Loucy (cell line): ENCODE measurements at regions not wholly inside any gene's neighbourhood (a gene's known extent, or its start where the extent isn't known, plus 50 kb on each side); places are given as distances from the start of the nearest gene placed in this dataset.

Experiments
- H2AFZ ChIP-seq: fragments of 200-600 bp; sonication (generic); 2 replicates; pipeline ENCODE4 v1.6.0; 2016; ENCODE audit warnings: antibody characterized with exemption, mild to moderate bottlenecking, low read length, moderate library complexity
- H3F3A ChIP-seq: fragments of 200-600 bp; 2 replicates; pipeline ENCODE4 v1.6.0; 2016; ENCODE audit warnings: antibody characterized with exemption, low read depth, mild to moderate bottlenecking
- H3K27me3 ChIP-seq: fragments of 200-600 bp; sonication (generic); 2 replicates; pipeline ENCODE4 v1.6.1; 2014; ENCODE audit warnings: low read length, mild to moderate bottlenecking; ENCODE audit not compliant: insufficient read depth, poor library complexity, severe bottlenecking
- H3K36me3 ChIP-seq: fragments of 200-600 bp; sonication (generic); 2 replicates; pipeline ENCODE4 v1.6.1; 2016; ENCODE audit warnings: low read length; ENCODE audit not compliant: insufficient read depth
- H3K4me1 ChIP-seq: fragments of 200-600 bp; sonication (generic); 2 replicates; pipeline ENCODE4 v1.5.1; 2014; ENCODE audit warnings: low read length, mild to moderate bottlenecking; ENCODE audit not compliant: insufficient read depth, poor library complexity, severe bottlenecking
- H3K4me2 ChIP-seq: fragments of 200-600 bp; sonication (generic); 2 replicates; pipeline ENCODE4 v1.6.0; 2014; ENCODE audit warnings: antibody characterized with exemption, low read length, low read depth, mild to moderate bottlenecking; ENCODE audit not compliant: poor library complexity, severe bottlenecking
- H3K4me3 ChIP-seq: fragments of 200-600 bp; sonication (generic); 2 replicates; pipeline ENCODE4 v1.5.1; 2014; ENCODE audit warnings: low read length, mild to moderate bottlenecking, mixed read lengths; ENCODE audit not compliant: poor library complexity, severe bottlenecking
- H3K79me2 ChIP-seq: fragments of 200-600 bp; sonication (generic); 2 replicates; pipeline ENCODE4 v1.6.1; 2014; ENCODE audit warnings: low read length; ENCODE audit not compliant: insufficient read depth
- H3K9ac ChIP-seq: fragments of 200-600 bp; sonication (generic); 2 replicates; pipeline ENCODE4 v1.6.0; 2014; ENCODE audit warnings: mild to moderate bottlenecking, low read depth, low read length, moderate library complexity; ENCODE audit not compliant: poor library complexity, severe bottlenecking
- H3K9me2 ChIP-seq: fragments of 200-600 bp; sonication (generic); replicated peaks from 2 replicates; pipeline ENCODE4 v1.6.1; 2016; ENCODE audit warnings: low read depth, low read length, mixed read lengths
- H3K9me3 ChIP-seq: fragments of 200-600 bp; sonication (generic); 2 replicates; pipeline ENCODE4 v1.6.1; 2014; ENCODE audit warnings: mild to moderate bottlenecking, antibody characterized with exemption, low read length, low read depth; ENCODE audit not compliant: insufficient read depth
- H4K20me1 ChIP-seq: fragments of 200-600 bp; sonication (generic); 2 replicates; pipeline ENCODE4 v1.6.0; 2014; ENCODE audit warnings: antibody characterized with exemption, low read length, mild to moderate bottlenecking; ENCODE audit not compliant: insufficient read depth, poor library complexity, severe bottlenecking
- EZH2phosphoT487 ChIP-seq: fragments of 200-600 bp; IDR thresholded peaks from 2 replicates; pipeline ENCODE4 v1.6.1; 2018; ENCODE audit warnings: antibody characterized with exemption, mild to moderate bottlenecking, moderate library complexity, borderline replicate concordance
- TF ChIP-seq, protein P1 (sequence below): fragments of 200-600 bp; sonication (generic); conservative IDR thresholded peaks from 2 replicates; pipeline ENCODE4 v1.5.1; 2014; ENCODE audit warnings: mild to moderate bottlenecking, antibody characterized with exemption, low read length

DNA sequence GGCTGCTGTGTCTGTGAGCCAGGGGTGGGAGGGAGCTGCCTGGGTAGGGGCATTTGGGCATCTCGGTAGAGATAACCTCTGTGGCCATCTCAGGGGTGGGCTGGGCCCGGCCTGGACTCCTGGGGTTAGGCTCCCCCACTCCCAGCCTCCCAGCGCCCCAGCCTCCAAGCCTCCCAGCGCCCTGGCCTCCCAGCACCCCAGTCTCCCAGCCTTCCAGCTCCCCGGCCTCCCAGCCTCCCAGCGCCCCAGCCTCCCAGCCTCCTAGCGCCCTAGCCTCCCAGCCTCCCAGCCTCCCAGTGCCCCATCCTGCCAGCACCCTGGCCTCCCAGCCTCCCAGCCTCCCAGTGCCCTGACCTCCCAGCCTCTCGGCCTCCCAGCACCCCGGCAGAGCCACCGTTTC lies 85.1 kb upstream of the TTC34 start:
- no peaks in the 10 kb centered on the region for H3K9me2 ChIP-seq
- no peaks in the 10 kb centered on the region for H3K27me3 ChIP-seq
- H3K4me1 ChIP-seq: peaks cover 25% of the 10 kb centered on the region
- H3F3A ChIP-seq: no peaks in the 10 kb centered on the region
- H3K9me3 ChIP-seq: no peaks in the 10 kb centered on the region
- H4K20me1 ChIP-seq: no peaks in the 10 kb centered on the region
- no peak overlapping the region for H3K4me3 ChIP-seq
- H3K4me2 ChIP-seq: no peak overlapping the region
- no peak overlapping the region for H3K9ac ChIP-seq
- no peak overlapping the region for H2AFZ ChIP-seq
- H3K36me3 ChIP-seq: no peaks in the 10 kb centered on the region
- TF ChIP-seq EZH2phosphoT487: no peak
- TF ChIP-seq, protein P1, sequence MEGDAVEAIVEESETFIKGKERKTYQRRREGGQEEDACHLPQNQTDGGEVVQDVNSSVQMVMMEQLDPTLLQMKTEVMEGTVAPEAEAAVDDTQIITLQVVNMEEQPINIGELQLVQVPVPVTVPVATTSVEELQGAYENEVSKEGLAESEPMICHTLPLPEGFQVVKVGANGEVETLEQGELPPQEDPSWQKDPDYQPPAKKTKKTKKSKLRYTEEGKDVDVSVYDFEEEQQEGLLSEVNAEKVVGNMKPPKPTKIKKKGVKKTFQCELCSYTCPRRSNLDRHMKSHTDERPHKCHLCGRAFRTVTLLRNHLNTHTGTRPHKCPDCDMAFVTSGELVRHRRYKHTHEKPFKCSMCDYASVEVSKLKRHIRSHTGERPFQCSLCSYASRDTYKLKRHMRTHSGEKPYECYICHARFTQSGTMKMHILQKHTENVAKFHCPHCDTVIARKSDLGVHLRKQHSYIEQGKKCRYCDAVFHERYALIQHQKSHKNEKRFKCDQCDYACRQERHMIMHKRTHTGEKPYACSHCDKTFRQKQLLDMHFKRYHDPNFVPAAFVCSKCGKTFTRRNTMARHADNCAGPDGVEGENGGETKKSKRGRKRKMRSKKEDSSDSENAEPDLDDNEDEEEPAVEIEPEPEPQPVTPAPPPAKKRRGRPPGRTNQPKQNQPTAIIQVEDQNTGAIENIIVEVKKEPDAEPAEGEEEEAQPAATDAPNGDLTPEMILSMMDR: no peak
- H3K79me2 ChIP-seq: no peaks in the 10 kb centered on the region

DNA sequence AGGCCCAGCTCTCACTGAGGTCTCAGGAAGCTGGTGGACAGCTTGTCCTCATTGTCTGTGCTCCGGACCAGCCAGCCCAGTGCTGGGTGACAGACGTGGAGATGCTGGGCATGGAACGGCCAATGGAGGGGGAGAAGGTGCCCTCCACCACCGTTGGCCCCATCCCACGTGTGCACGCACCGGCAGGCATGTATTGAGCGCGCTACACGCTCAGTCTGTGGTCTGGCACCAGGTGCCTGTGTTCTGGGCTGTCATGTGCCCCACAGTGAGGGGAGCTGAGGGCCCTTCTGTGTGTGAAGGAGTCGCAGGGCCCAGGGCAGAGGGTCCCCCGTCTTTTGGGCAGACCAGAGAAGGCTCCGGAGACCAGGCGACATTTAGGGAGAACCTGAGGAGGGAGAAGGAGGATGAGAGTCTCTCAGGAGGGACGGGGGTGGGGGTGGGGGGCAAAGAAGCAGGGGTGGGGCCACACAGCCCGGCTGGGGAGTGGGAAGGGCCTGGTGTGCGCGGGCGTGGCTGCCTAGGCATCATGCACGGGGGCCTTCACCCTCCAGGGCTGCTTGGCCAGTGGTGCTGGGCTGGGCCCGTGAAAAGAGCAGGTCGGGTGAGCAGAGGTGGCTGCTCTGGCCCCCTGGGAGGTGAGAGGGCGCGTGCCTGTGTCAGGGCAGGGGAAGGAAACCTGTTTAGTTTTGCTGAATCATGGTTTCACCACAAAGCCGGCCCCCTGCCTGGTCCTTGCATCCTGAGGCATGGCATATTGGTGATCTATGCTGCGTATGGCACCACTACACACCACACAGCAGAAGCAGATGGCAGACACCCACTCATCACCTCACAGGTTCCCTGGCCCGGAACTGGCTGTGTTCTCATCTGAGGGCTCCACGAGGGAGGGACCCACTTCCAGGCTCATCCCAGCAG lies 86.7 kb upstream of the TTC34 start:
- H3K4me3 ChIP-seq: peak overlapping the region; percentile 44
- no peaks in the 10 kb centered on the region for H4K20me1 ChIP-seq
- H3K4me1 ChIP-seq: peaks cover 25% of the 10 kb centered on the region
- H3K9me2 ChIP-seq: no peaks in the 10 kb centered on the region
- peak overlapping the region; percentile 59 for H3K4me2 ChIP-seq
- no peaks in the 10 kb centered on the region for H3F3A ChIP-seq
- H3K79me2 ChIP-seq: no peaks in the 10 kb centered on the region
- H3K9me3 ChIP-seq: no peaks in the 10 kb centered on the region
- H3K9ac ChIP-seq: peak overlapping the region; percentile 53
- no peaks in the 10 kb centered on the region for H3K27me3 ChIP-seq
- H3K36me3 ChIP-seq: no peaks in the 10 kb centered on the region
- TF ChIP-seq, protein P1: no peak
- no peak for TF ChIP-seq EZH2phosphoT487
- H2AFZ ChIP-seq: peak overlapping the region; percentile 56; the same call in 1 of the 2 replicates

DNA sequence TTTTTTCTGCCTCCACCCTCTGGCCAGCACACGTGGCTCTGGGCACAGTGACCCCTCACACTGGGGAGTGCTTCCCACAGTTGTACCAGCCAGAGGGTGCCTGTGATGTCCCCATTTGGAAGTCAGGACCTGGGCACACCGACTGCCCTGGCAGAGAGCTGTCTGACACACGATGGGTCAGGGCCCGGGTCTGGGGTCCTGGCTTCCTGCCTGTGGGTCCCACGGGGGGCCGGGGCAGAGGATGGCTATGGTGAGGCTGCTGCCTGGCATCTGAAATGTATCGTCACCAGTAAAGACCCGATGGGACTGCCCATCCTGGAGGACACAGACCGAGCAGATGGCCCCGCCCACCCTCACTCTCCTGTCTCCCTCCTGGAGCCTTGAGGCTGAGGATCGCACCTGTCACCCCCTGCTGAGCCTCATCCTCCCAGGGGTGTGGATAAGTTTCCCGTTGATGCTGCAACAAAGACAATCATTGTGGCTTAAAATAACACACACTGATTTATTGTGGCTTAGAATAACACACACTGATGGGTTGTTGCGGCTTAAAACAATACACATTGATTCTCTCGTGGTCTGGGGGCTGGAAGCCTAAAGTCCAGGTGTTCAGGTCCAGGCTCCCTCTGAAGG lies 88.8 kb upstream of the TTC34 start:
- Histone ChIP-seq H3K36me3 (no peaks in the 10 kb centered on the region), H3K79me2 (no peaks in the 10 kb centered on the region), H3K4me2 (no peak overlapping the region), H3K4me3 (no peak overlapping the region), H3K9ac (no peak overlapping the region), H3K9me3 (no peaks in the 10 kb centered on the region), H2AFZ (no peak overlapping the region), H3K27me3 (no peaks in the 10 kb centered on the region), H4K20me1 (no peaks in the 10 kb centered on the region), H3K9me2 (no peaks in the 10 kb centered on the region), H3K4me1 (peaks cover 25% of the 10 kb centered on the region), H3F3A (no peaks in the 10 kb centered on the region)
- TF ChIP-seq, protein P1: no peak
- no peak for TF ChIP-seq EZH2phosphoT487
